Liver (tissue), 7 donors: ENCODE measurements at regions not wholly inside any gene's neighbourhood (a gene's known extent, or its start where the extent isn't known, plus 50 kb on each side); places are given as distances from the start of the nearest gene placed in this dataset.
A peak's percentile ranks its signal among the peaks of the same experiment; 100 is the strongest.

Experiments used
- DNase-seq: peaks from one replicate; pipeline ENCODE4 v3.0.0-alpha.2; 2017; ENCODE audit warnings: low spot score
- H3K27ac ChIP-seq, 2 donors: one replicate each; pipeline ENCODE4 v1.7.0; 2013; ENCODE audit warnings: inconsistent platforms in 2 of 2, low read length in 2 of 2, control low read depth in 1 of 2, low read depth in 1 of 2, mild to moderate bottlenecking in 1 of 2
- H3K27me3 ChIP-seq, 4 donors: one replicate each; pipeline versions ENCODE4 v1.6.1 to v1.7.0; 2013; ENCODE audit warnings: low read length in 3 of 4, inconsistent platforms in 1 of 4, mild to moderate bottlenecking in 1 of 4, moderate library complexity in 1 of 4; ENCODE audit not compliant: control insufficient read depth in 4 of 4, insufficient read depth in 4 of 4
- H3K36me3 ChIP-seq, 4 donors: one replicate each; pipeline versions ENCODE4 v1.6.1 to v1.7.0; 2013; ENCODE audit warnings: low read length in 3 of 4, mild to moderate bottlenecking in 3 of 4, low read depth in 1 of 4, moderate library complexity in 1 of 4; ENCODE audit not compliant: control insufficient read depth in 4 of 4, insufficient read depth in 3 of 4
- H3K4me1 ChIP-seq, 4 donors: one replicate each; pipeline versions ENCODE4 v1.6.1 to v1.7.0; 2013; ENCODE audit warnings: low read length in 3 of 4, mild to moderate bottlenecking in 3 of 4, moderate library complexity in 1 of 4; ENCODE audit not compliant: control insufficient read depth in 4 of 4, insufficient read depth in 4 of 4
- H3K4me3 ChIP-seq, 3 donors: one replicate each; pipeline versions ENCODE4 v1.6.1 to v1.7.0; 2013; ENCODE audit warnings: low read length in 3 of 3, control low read depth in 1 of 3, low read depth in 1 of 3, mild to moderate bottlenecking in 1 of 3
- H3K9ac ChIP-seq, 2 donors: one replicate each; pipeline ENCODE4 v1.7.0; 2013; ENCODE audit warnings: low read length in 2 of 2, mild to moderate bottlenecking in 2 of 2, moderate library complexity in 2 of 2, control low read depth in 1 of 2, low read depth in 1 of 2
- H3K9me3 ChIP-seq, 4 donors: one replicate each; pipeline versions ENCODE4 v1.6.1 to v1.7.0; 2013; ENCODE audit warnings: low read length in 3 of 4; ENCODE audit not compliant: control insufficient read depth in 4 of 4
- EGR1 ChIP-seq, 2 donors: IDR thresholded peaks; 2 replicates each; pipeline ENCODE4 v1.6.1; 2016 to 2018; ENCODE audit warnings: antibody characterized with exemption in 2 of 2, low read depth in 2 of 2
- FOXA2 ChIP-seq: IDR thresholded peaks from 2 replicates; pipeline ENCODE4 v1.6.1; 2016; ENCODE audit warnings: antibody characterized with exemption
- HNF4A ChIP-seq, 2 donors: conservative IDR thresholded peaks; 2 replicates each; pipeline ENCODE4 v1.6.1; 2016; ENCODE audit warnings: antibody characterized with exemption in 2 of 2, mild to moderate bottlenecking in 2 of 2
- HNF4G ChIP-seq: IDR thresholded peaks from 2 replicates; pipeline ENCODE4 v1.6.1; 2016; ENCODE audit warnings: antibody characterized with exemption
- JUND ChIP-seq, 2 donors: IDR thresholded peaks; 2 replicates each; pipeline ENCODE4 v1.6.1; 2016; ENCODE audit warnings: antibody characterized with exemption in 2 of 2
- RAD21 ChIP-seq, 2 donors: IDR thresholded peaks; 2 replicates each; pipeline ENCODE4 v1.6.1; 2016; ENCODE audit warnings: antibody characterized with exemption in 2 of 2, mild to moderate bottlenecking in 2 of 2
- RXRA ChIP-seq, 2 donors: IDR thresholded peaks; 2 replicates each; pipeline ENCODE4 v1.6.1; 2017 to 2018; ENCODE audit warnings: antibody characterized with exemption in 2 of 2, mild to moderate bottlenecking in 1 of 2
- SP1 ChIP-seq: IDR thresholded peaks from 2 replicates; pipeline ENCODE4 v1.6.1; 2018; ENCODE audit warnings: antibody characterized with exemption, mild to moderate bottlenecking
- WGBS: extraction: QIAGEN DNeasy Blood & Tissue Kit; methylation state at CpG from one replicate; pipeline ENCODE4 v1.1.7; 2013; 5-methylcytosine and 5-hydroxymethylcytosine counted together
- TF ChIP-seq, protein P1 (sequence below): IDR thresholded peaks from 2 replicates; pipeline ENCODE4 v1.6.1; 2016; ENCODE audit warnings: antibody characterized with exemption, mild to moderate bottlenecking
- TF ChIP-seq, protein P2 (sequence below): IDR thresholded peaks from 2 replicates; pipeline ENCODE4 v1.6.1; 2016; ENCODE audit warnings: antibody characterized with exemption
- TF ChIP-seq, protein P3 (sequence below): IDR thresholded peaks from 2 replicates; pipeline ENCODE4 v1.6.1; 2016; ENCODE audit warnings: antibody characterized with exemption
- TF ChIP-seq, protein P4 (sequence below): IDR thresholded peaks from 2 replicates; pipeline ENCODE4 v1.6.1; 2016; ENCODE audit warnings: antibody characterized with exemption
- donor health status: healthy.
- donor health status: healthy.
- donor health status: healthy.
- donor health status: healthy.

DNA sequence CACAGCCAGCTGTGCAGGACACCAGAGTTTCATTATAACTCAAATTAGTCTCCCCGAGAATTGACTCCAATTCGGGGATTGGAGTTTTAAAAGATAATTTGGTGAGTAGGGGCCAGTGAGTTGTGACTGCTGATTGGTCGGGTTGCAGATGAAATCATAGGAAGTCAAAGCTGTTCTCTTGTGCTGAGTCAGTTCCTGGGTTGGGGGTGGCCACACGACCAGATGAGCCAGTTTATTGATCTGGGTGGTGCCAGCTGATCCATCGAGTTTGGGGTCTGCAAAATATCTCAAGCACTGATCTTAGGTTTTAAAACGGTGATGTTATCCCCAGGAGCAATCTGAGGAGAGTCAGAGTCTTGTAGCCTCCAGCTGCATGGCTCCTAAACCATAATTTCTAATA is 82.7 kb upstream of the SLC66A3 start (continued):
- TF ChIP-seq, protein P1, sequence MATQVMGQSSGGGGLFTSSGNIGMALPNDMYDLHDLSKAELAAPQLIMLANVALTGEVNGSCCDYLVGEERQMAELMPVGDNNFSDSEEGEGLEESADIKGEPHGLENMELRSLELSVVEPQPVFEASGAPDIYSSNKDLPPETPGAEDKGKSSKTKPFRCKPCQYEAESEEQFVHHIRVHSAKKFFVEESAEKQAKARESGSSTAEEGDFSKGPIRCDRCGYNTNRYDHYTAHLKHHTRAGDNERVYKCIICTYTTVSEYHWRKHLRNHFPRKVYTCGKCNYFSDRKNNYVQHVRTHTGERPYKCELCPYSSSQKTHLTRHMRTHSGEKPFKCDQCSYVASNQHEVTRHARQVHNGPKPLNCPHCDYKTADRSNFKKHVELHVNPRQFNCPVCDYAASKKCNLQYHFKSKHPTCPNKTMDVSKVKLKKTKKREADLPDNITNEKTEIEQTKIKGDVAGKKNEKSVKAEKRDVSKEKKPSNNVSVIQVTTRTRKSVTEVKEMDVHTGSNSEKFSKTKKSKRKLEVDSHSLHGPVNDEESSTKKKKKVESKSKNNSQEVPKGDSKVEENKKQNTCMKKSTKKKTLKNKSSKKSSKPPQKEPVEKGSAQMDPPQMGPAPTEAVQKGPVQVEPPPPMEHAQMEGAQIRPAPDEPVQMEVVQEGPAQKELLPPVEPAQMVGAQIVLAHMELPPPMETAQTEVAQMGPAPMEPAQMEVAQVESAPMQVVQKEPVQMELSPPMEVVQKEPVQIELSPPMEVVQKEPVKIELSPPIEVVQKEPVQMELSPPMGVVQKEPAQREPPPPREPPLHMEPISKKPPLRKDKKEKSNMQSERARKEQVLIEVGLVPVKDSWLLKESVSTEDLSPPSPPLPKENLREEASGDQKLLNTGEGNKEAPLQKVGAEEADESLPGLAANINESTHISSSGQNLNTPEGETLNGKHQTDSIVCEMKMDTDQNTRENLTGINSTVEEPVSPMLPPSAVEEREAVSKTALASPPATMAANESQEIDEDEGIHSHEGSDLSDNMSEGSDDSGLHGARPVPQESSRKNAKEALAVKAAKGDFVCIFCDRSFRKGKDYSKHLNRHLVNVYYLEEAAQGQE, result no peak
- TF ChIP-seq, protein P2, sequence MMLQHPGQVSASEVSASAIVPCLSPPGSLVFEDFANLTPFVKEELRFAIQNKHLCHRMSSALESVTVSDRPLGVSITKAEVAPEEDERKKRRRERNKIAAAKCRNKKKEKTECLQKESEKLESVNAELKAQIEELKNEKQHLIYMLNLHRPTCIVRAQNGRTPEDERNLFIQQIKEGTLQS, result no peak
- TF ChIP-seq HNF4G, result no peak
- TF ChIP-seq RXRA (IDR thresholded peaks at IDR 0.05), result no peak
- no peak for TF ChIP-seq SP1
- no peak for TF ChIP-seq RAD21 (IDR thresholded peaks at IDR 0.05)

DNA sequence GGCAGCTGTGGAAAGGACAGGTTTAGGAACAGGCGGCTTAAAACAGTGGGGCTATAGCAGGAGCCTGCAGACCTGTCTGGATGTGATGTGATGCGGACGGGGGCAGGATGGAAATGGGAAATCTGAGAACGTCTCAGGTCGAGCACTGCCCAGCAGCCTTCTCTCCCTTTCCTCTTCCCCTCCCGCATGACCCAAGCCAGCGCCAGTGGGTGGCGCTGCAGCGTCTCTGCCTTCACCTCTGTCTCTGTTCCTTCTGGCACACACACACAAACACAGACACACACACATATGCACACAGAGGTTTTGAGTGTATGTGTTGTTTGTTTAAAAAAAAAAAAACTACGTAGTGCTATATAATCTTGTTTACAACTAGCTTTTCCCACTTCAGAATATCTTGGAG is 82.0 kb upstream of the SLC66A3 start:
- H3K36me3 ChIP-seq, result no peaks in the 10 kb centered on the region
- H3K9ac ChIP-seq, result no peak overlapping the region
- H3K4me1 ChIP-seq, result no peaks in the 10 kb centered on the region
- TF ChIP-seq RAD21 (IDR thresholded peaks at IDR 0.05), result peak in 1 of 2 donors; percentile 38
- TF ChIP-seq, protein P3, sequence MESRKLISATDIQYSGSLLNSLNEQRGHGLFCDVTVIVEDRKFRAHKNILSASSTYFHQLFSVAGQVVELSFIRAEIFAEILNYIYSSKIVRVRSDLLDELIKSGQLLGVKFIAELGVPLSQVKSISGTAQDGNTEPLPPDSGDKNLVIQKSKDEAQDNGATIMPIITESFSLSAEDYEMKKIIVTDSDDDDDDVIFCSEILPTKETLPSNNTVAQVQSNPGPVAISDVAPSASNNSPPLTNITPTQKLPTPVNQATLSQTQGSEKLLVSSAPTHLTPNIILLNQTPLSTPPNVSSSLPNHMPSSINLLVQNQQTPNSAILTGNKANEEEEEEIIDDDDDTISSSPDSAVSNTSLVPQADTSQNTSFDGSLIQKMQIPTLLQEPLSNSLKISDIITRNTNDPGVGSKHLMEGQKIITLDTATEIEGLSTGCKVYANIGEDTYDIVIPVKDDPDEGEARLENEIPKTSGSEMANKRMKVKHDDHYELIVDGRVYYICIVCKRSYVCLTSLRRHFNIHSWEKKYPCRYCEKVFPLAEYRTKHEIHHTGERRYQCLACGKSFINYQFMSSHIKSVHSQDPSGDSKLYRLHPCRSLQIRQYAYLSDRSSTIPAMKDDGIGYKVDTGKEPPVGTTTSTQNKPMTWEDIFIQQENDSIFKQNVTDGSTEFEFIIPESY, result no peak
- H3K9me3 ChIP-seq, result no peaks in the 10 kb centered on the region
- no peak overlapping the region for H3K4me3 ChIP-seq
- 8% methylated on average over 10 of the region's 10 CpGs for WGBS
- H3K27me3 ChIP-seq, result peaks cover 0 to 3% (median 0%) of the 10 kb centered on the region in 4 donors
- DNase-seq, result no peak
- no peak overlapping the region for H3K27ac ChIP-seq

DNA sequence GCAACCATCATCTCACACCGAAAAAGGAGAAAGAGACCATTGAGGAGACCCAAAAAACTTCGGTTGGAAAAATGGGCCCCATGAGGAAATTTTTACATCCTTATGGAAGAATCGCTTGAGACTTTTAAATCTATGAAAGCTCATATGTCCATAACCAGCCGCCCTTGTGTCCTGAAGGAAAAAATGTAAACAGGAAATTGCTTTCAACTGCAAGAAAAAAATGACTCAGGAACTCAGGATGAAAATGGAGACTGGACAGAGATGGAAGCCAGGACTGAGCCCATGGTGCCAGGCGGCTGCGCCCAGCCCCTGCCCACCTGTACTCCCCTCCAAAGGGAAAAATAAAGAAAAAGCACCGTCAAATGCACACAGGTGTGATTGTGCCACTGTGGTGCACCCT is 81.5 kb upstream of the SLC66A3 start:
- no peak for DNase-seq
- WGBS, result 65% methylated on average over 7 of the region's 7 CpGs
- Histone ChIP-seq H3K4me1 (no peaks in the 10 kb centered on the region), H3K27me3 (peaks cover 0 to 3% (median 0%) of the 10 kb centered on the region in 4 donors), H3K9me3 (no peaks in the 10 kb centered on the region), H3K4me3 (no peak overlapping the region), H3K9ac (no peak overlapping the region), H3K36me3 (no peaks in the 10 kb centered on the region), H3K27ac (no peak overlapping the region)
- TF ChIP-seq HNF4A (conservative IDR thresholded peaks at IDR 0.05), result no peak
- no peak for TF ChIP-seq EGR1 (IDR thresholded peaks at IDR 0.05; ENCODE audit: low read depth in 2 of 2)
- no peak for TF ChIP-seq FOXA2
- no peak for TF ChIP-seq JUND (IDR thresholded peaks at IDR 0.05)
- TF ChIP-seq, protein P4, sequence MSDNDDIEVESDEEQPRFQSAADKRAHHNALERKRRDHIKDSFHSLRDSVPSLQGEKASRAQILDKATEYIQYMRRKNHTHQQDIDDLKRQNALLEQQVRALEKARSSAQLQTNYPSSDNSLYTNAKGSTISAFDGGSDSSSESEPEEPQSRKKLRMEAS, result no peak
- TF ChIP-seq HNF4G, result no peak
